ENCODE measurements at regions not wholly inside any gene's neighbourhood (a gene's known extent, or its start where the extent isn't known, plus 50 kb on each side); places are given as distances from the start of the nearest gene placed in this dataset.

GRCh38 chr2:2520401-2520811 is 189.3 kb upstream of the MYT1L start (continued):
- TF ChIP-seq ZNF609 (CRISPR knock-in tag; IDR thresholded peaks at IDR 0.05; ENCODE audit: borderline replicate concordance) (no peak), ZNF511 (CRISPR knock-in tag; IDR thresholded peaks at IDR 0.05) (no peak), MGA (IDR thresholded peaks at IDR 0.05) (no peak), NR4A1 (CRISPR knock-in tag; IDR thresholded peaks at IDR 0.05) (no peak), NR4A1 (tag; IDR thresholded peaks at IDR 0.05) (no peak), NR1H2 (CRISPR knock-in tag; IDR thresholded peaks at IDR 0.05) (no peak), ARID3B (CRISPR knock-in tag; IDR thresholded peaks at IDR 0.05; ENCODE audit: borderline replicate concordance) (no peak), GABPA (tag; conservative IDR thresholded peaks at IDR 0.05; ENCODE audit: low read depth) (no peak)

Data from K562 (cell line).